Uterus (tissue), 2 donors: ENCODE measurements at regions not wholly inside any gene's neighbourhood (a gene's known extent, or its start where the extent isn't known, plus 50 kb on each side); places are given as distances from the start of the nearest gene placed in this dataset.

ENCODE experiments used
- POLR2A ChIP-seq, 2 donors: fragments of 450-650 bp; IDR thresholded peaks; one replicate each; pipeline ENCODE4 v1.6.1; 2016; ENCODE audit warnings: antibody characterized with exemption in 2 of 2, mild to moderate bottlenecking in 1 of 2, moderate library complexity in 1 of 2
- TF ChIP-seq, protein P1 (sequence below), 4 experiments: fragments of 200-600 bp in 2 of 4; fragments of 450-650 bp in 2 of 4; sonication (generic) in 2 of 4; IDR thresholded peaks; one replicate each; pipeline ENCODE4 v1.5.1; 2016 to 2019; ENCODE audit warnings: antibody characterized with exemption in 4 of 4, mild to moderate bottlenecking in 2 of 4, moderate library complexity in 1 of 4

DNA sequence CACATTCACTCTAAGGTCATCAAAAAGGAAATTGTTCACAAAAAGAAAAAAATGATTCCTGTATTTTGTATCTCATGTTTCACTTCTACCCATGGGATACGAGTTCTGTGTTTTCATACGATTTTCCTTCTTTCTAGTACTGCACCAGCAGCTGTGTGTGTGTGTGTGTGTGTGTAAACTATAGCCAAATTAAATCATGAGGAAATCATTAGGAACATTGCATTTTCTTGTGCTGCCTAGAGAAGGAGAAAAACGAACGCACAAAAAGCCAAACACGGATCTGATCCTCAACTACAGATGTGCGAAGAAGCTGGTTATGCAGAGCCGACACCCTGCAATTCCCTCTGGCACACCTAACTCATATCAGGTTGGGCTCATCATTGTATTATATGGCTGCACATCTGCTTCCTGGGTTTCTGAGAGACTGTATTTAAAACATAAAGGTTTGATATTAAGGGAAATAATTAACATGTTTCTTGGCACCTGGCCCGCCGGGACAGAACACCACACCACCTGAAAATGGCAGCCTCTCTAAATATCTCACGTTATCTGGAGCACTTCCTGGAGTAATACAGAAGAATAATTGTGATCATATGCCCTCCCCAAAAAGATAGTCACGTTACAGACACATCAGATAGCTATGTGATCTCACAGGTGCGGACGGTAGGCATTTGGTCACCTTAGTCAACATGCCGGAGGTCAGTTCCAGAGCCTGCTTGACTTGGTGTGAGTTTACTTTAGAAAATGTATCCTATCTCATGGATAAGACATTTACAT lies 586.3 kb upstream of the SALL3 start:
- no peak for TF ChIP-seq POLR2A (IDR thresholded peaks at IDR 0.05)
- TF ChIP-seq, protein P1, sequence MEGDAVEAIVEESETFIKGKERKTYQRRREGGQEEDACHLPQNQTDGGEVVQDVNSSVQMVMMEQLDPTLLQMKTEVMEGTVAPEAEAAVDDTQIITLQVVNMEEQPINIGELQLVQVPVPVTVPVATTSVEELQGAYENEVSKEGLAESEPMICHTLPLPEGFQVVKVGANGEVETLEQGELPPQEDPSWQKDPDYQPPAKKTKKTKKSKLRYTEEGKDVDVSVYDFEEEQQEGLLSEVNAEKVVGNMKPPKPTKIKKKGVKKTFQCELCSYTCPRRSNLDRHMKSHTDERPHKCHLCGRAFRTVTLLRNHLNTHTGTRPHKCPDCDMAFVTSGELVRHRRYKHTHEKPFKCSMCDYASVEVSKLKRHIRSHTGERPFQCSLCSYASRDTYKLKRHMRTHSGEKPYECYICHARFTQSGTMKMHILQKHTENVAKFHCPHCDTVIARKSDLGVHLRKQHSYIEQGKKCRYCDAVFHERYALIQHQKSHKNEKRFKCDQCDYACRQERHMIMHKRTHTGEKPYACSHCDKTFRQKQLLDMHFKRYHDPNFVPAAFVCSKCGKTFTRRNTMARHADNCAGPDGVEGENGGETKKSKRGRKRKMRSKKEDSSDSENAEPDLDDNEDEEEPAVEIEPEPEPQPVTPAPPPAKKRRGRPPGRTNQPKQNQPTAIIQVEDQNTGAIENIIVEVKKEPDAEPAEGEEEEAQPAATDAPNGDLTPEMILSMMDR (IDR thresholded peaks at IDR 0.05), result no peak
